Trophoblast cell (in vitro differentiated cells and primary cell): ENCODE measurements at regions not wholly inside any gene's neighbourhood (a gene's known extent, or its start where the extent isn't known, plus 50 kb on each side); places are given as distances from the start of the nearest gene placed in this dataset.

Experiments used
- DNase-seq, 2 donors: peaks; one replicate each; pipeline ENCODE4 v3.0.0-alpha.2; 2016
- H2AFZ ChIP-seq: 2 replicates; pipeline ENCODE4 v1.6.1; 2013; ENCODE audit warnings: low read length, moderate library complexity, mild to moderate bottlenecking; ENCODE audit not compliant: insufficient read depth, poor library complexity
- H2AK5ac ChIP-seq: 2 replicates; pipeline ENCODE4 v1.6.1; 2013; ENCODE audit warnings: mild to moderate bottlenecking, low read length
- H2BK120ac ChIP-seq: 2 replicates; pipeline ENCODE4 v1.6.1; 2013; ENCODE audit warnings: low read length, mild to moderate bottlenecking, moderate library complexity; ENCODE audit not compliant: insufficient read depth, poor library complexity
- H2BK12ac ChIP-seq: 2 replicates; pipeline ENCODE4 v1.6.1; 2013; ENCODE audit warnings: mild to moderate bottlenecking, low read length, moderate library complexity
- H2BK5ac ChIP-seq: 2 replicates; pipeline ENCODE4 v1.6.1; 2013; ENCODE audit warnings: low read length, low read depth, moderate library complexity, mild to moderate bottlenecking; ENCODE audit not compliant: poor library complexity
- H3K14ac ChIP-seq: 2 replicates; pipeline ENCODE4 v1.6.1; 2013; ENCODE audit warnings: mild to moderate bottlenecking, low read length
- H3K18ac ChIP-seq: 2 replicates; pipeline ENCODE4 v1.6.1; 2013; ENCODE audit warnings: mild to moderate bottlenecking, low read length
- H3K23ac ChIP-seq: 2 replicates; pipeline ENCODE4 v1.6.1; 2013; ENCODE audit warnings: low read length
- H3K27ac ChIP-seq: 2 replicates; pipeline ENCODE4 v1.5.1; 2013; ENCODE audit warnings: low read depth, mild to moderate bottlenecking, inconsistent platforms, low read length, moderate library complexity
- H3K27me3 ChIP-seq: 2 replicates; pipeline ENCODE4 v1.6.1; 2013; ENCODE audit warnings: inconsistent platforms, mild to moderate bottlenecking, low read length, moderate library complexity; ENCODE audit not compliant: insufficient read depth
- H3K36me3 ChIP-seq, 2 experiments: 1 replicate in 1 of 2; 2 replicates in 1 of 2; pipeline ENCODE4 v1.6.1; 2013; ENCODE audit warnings: low read length in 2 of 2, mild to moderate bottlenecking in 2 of 2, moderate library complexity in 1 of 2; ENCODE audit not compliant: insufficient read depth in 2 of 2, control insufficient read depth in 1 of 2
- H3K4ac ChIP-seq: 2 replicates; pipeline ENCODE4 v1.6.1; 2013; ENCODE audit warnings: low read depth, mild to moderate bottlenecking, low read length, moderate library complexity
- H3K4me1 ChIP-seq, 2 experiments: 1 replicate in 1 of 2; 2 replicates in 1 of 2; pipeline ENCODE4 v1.6.1; 2013; ENCODE audit warnings: low read length in 2 of 2, mild to moderate bottlenecking in 2 of 2, moderate library complexity in 1 of 2; ENCODE audit not compliant: insufficient read depth in 2 of 2, control insufficient read depth in 1 of 2
- H3K4me2 ChIP-seq: 2 replicates; pipeline ENCODE4 v1.6.1; 2013; ENCODE audit warnings: inconsistent platforms, mild to moderate bottlenecking, low read length, moderate library complexity
- H3K4me3 ChIP-seq: 2 replicates; pipeline ENCODE4 v1.5.1; 2013; ENCODE audit warnings: mild to moderate bottlenecking, low read depth, low read length, inconsistent platforms
- H3K79me1 ChIP-seq: one replicate; pipeline ENCODE4 v1.6.1; 2013; ENCODE audit warnings: low read length
- H3K79me2 ChIP-seq: 2 replicates; pipeline ENCODE4 v1.6.1; 2013; ENCODE audit warnings: low read length, mild to moderate bottlenecking; ENCODE audit not compliant: control insufficient read depth, insufficient read depth, poor library complexity
- H3K9ac ChIP-seq: 2 replicates; pipeline ENCODE4 v1.6.1; 2013; ENCODE audit warnings: mild to moderate bottlenecking, low read length
- H3K9me3 ChIP-seq: 2 replicates; pipeline ENCODE4 v1.6.1; 2013; ENCODE audit warnings: low read depth, mild to moderate bottlenecking, control low read depth, inconsistent platforms, low read length; ENCODE audit not compliant: insufficient read depth
- H4K12ac ChIP-seq: 2 replicates; pipeline ENCODE4 v1.6.1; 2013; ENCODE audit warnings: low read depth, mild to moderate bottlenecking, low read length, moderate library complexity
- H4K8ac ChIP-seq: 2 replicates; pipeline ENCODE4 v1.6.1; 2013; ENCODE audit warnings: low read depth, mild to moderate bottlenecking, low read length, moderate library complexity
- H4K91ac ChIP-seq: one replicate; pipeline ENCODE4 v1.6.1; 2013; ENCODE audit warnings: low read depth, mild to moderate bottlenecking, low read length, moderate library complexity
- WGBS: extraction: QIAGEN DNeasy Blood & Tissue Kit; methylation state at CpG from one replicate; pipeline ENCODE4 v1.1.7; 2013; ENCODE audit warnings: missing lambda C conversion rate; ENCODE audit not compliant: insufficient read length, insufficient coverage; ENCODE audit errors: extremely low coverage; 5-methylcytosine and 5-hydroxymethylcytosine counted together

- Histone ChIP-seq H2AK5ac (no peak overlapping the region), H3K27me3 (peaks cover 3% of the 10 kb centered on the region), H4K91ac (no peak overlapping the region), H3K23ac (no peak overlapping the region), H3K9me3 (peaks cover 6% of the 10 kb centered on the region), H2BK120ac (no peak overlapping the region), H2BK5ac (no peak overlapping the region), H3K79me1 (no peaks in the 10 kb centered on the region), H3K79me2 (no peaks in the 10 kb centered on the region), H3K27ac (no peak overlapping the region), H3K14ac (no peak overlapping the region), H4K8ac (no peak overlapping the region), H3K4ac (no peak overlapping the region), H2BK12ac (no peak overlapping the region), H3K36me3 (no peaks in the 10 kb centered on the region), H2AFZ (no peak overlapping the region), H3K4me1 (no peaks in the 10 kb centered on the region), H4K12ac (no peak overlapping the region), H3K4me2 (no peak overlapping the region), H3K18ac (no peak overlapping the region), H3K4me3 (peak overlapping the region; percentile 24), H3K9ac (no peak overlapping the region)
- no peak for DNase-seq
- no CpG with 5 or more reads among the region's 14 CpGs for WGBS
Measured at GRCh38 chr12:132416827-132417226, 73.1 kb upstream of the FBRSL1 start.

- H2BK120ac ChIP-seq = no peak overlapping the region
- WGBS = no CpG with 5 or more reads among the region's 25 CpGs
- H3K79me2 ChIP-seq = no peaks in the 10 kb centered on the region
- no peak overlapping the region for H2BK12ac ChIP-seq
- no peak overlapping the region for H2AFZ ChIP-seq
- H4K8ac ChIP-seq = no peak overlapping the region
- no peak overlapping the region for H3K9ac ChIP-seq
- no peak overlapping the region for H4K12ac ChIP-seq
- peaks cover 6% of the 10 kb centered on the region for H3K9me3 ChIP-seq
- no peaks in the 10 kb centered on the region for H3K36me3 ChIP-seq
- H2AK5ac ChIP-seq = no peak overlapping the region
- H2BK5ac ChIP-seq = no peak overlapping the region
- no peaks in the 10 kb centered on the region for H3K4me1 ChIP-seq
- DNase-seq = no peak
- no peak overlapping the region for H3K14ac ChIP-seq
- no peaks in the 10 kb centered on the region for H3K27me3 ChIP-seq
- H3K18ac ChIP-seq = no peak overlapping the region
- no peak overlapping the region for H3K4ac ChIP-seq
- no peaks in the 10 kb centered on the region for H3K79me1 ChIP-seq
- H3K4me2 ChIP-seq = no peak overlapping the region
- H4K91ac ChIP-seq = no peak overlapping the region
- H3K27ac ChIP-seq = no peak overlapping the region
- no peak overlapping the region for H3K4me3 ChIP-seq
- H3K23ac ChIP-seq = no peak overlapping the region
Measured at GRCh38 chr12:132416121-132416673, 73.8 kb upstream of the FBRSL1 start.

GRCh38 chr12:132415327-132416120, 74.4 kb upstream of the FBRSL1 start:
- Histone ChIP-seq H3K27ac (no peak overlapping the region), H3K79me2 (no peaks in the 10 kb centered on the region), H2BK120ac (no peak overlapping the region), H3K4me3 (no peak overlapping the region), H2BK12ac (no peak overlapping the region), H2AFZ (no peak overlapping the region), H3K9ac (no peak overlapping the region), H3K4me2 (no peak overlapping the region), H3K4me1 (no peaks in the 10 kb centered on the region), H4K91ac (no peak overlapping the region), H2AK5ac (no peak overlapping the region), H3K4ac (no peak overlapping the region), H2BK5ac (no peak overlapping the region), H3K27me3 (no peaks in the 10 kb centered on the region), H3K36me3 (no peaks in the 10 kb centered on the region), H3K79me1 (no peaks in the 10 kb centered on the region), H3K9me3 (peaks cover 3% of the 10 kb centered on the region), H4K12ac (no peak overlapping the region), H3K18ac (no peak overlapping the region), H4K8ac (no peak overlapping the region), H3K23ac (no peak overlapping the region), H3K14ac (no peak overlapping the region)
- WGBS = no CpG with 5 or more reads among the region's 25 CpGs
- no peak for DNase-seq

- Histone ChIP-seq H4K91ac (no peak overlapping the region), H3K9ac (no peak overlapping the region), H2AFZ (no peak overlapping the region), H3K4me1 (no peaks in the 10 kb centered on the region), H3K14ac (no peak overlapping the region), H3K4ac (no peak overlapping the region), H2BK5ac (no peak overlapping the region), H2BK120ac (no peak overlapping the region), H3K79me1 (no peaks in the 10 kb centered on the region), H3K9me3 (peaks cover 3% of the 10 kb centered on the region), H3K23ac (no peak overlapping the region), H2BK12ac (no peak overlapping the region), H3K18ac (no peak overlapping the region), H3K4me3 (no peak overlapping the region), H2AK5ac (no peak overlapping the region), H4K8ac (no peak overlapping the region), H3K36me3 (no peaks in the 10 kb centered on the region), H4K12ac (no peak overlapping the region), H3K4me2 (no peak overlapping the region), H3K79me2 (no peaks in the 10 kb centered on the region), H3K27me3 (no peaks in the 10 kb centered on the region), H3K27ac (no peak overlapping the region)
- DNase-seq = peak; percentile 64 to 89
- WGBS = no CpG with 5 or more reads among the region's 30 CpGs
Measured at GRCh38 chr12:132414634-132415326, 75.2 kb upstream of the FBRSL1 start.
